ENCODE measurements at regions not wholly inside any gene's neighbourhood (a gene's known extent, or its start where the extent isn't known, plus 50 kb on each side); places are given as distances from the start of the nearest gene placed in this dataset.
A peak's percentile ranks its signal among the peaks of the same experiment; 100 is the strongest.
"Not testable (repeated sequence)": the region's sequence is repeated elsewhere in the genome, so short reads cannot be mapped to it uniquely, and the experiment has no call there.

- Histone ChIP-seq H4K20me1 (ENCODE audit: control insufficient read depth, insufficient read depth) (no peaks in the 10 kb centered on the region), H3K9me3 (replicated peaks; ENCODE audit: control insufficient read depth, insufficient read depth, low read length) (no peaks in the 10 kb centered on the region), H3K9ac (ENCODE audit: control insufficient read depth, insufficient read depth, low read length) (no peak overlapping the region), H3K36me3 (ENCODE audit: control insufficient read depth in 2 of 2, insufficient read depth in 2 of 2, low read length in 1 of 2) (no peaks in the 10 kb centered on the region), H3K79me2 (ENCODE audit: control insufficient read depth, insufficient read depth, low read length) (no peaks in the 10 kb centered on the region), H3K4me3 (no peak overlapping the region), H3K4me1 (ENCODE audit: control insufficient read depth, insufficient read depth, low read length) (no peaks in the 10 kb centered on the region), H3K27me3 (replicated peaks in 1 of 2; ENCODE audit: control insufficient read depth in 2 of 2, insufficient read depth in 2 of 2, low read length in 1 of 2) (no peaks in the 10 kb centered on the region), H3K4me2 (ENCODE audit: control insufficient read depth, insufficient read depth) (no peak overlapping the region), H2AFZ (ENCODE audit: control insufficient read depth, low read depth, low read length) (no peak overlapping the region), H3K27ac (ENCODE audit: control insufficient read depth, insufficient read depth) (no peak overlapping the region)
- ATAC-seq (no peak), DNase-seq (ENCODE audit: low read depth, low spot score) (no peak), FAIRE-seq (no peak)
- 0% methylated on average over 1 of the region's 1 CpG for WGBS (ENCODE audit: insufficient coverage, insufficient replicate concordance, low lambda C conversion rate, missing lambda C conversion rate)
- ChIA-PET SMC1A (ENCODE audit: uncharacterized antibody, unreplicated experiment) (no interaction called here), RAD21 (ENCODE audit: unreplicated experiment) (no interaction called here), POLR2A (no interaction called here), CTCF (no interaction called here)
- BruUV-seq (replicated peaks): no TSS peak
- in situ Hi-C loops (cut with MboI): no loop called here
- TF ChIP-seq TBL1XR1 (IDR thresholded peaks at IDR 0.05; ENCODE audit: low read depth, low read length) (no peak), SIN3A (IDR thresholded peaks at IDR 0.05; ENCODE audit: low read depth, low read length) (no peak), CBX5 (IDR thresholded peaks at IDR 0.05; ENCODE audit: low read depth) (no peak), WRNIP1 (IDR thresholded peaks at IDR 0.05; ENCODE audit: borderline replicate concordance, low read depth, low read length) (no peak), ZBTB40 (IDR thresholded peaks at IDR 0.05; ENCODE audit: borderline replicate concordance) (no peak), CHD4 (IDR thresholded peaks at IDR 0.05) (no peak), PAX5 (IDR thresholded peaks at IDR 0.05; ENCODE audit: borderline replicate concordance, low read depth, low read length) (no peak), SMC3 (IDR thresholded peaks at IDR 0.05; ENCODE audit: borderline replicate concordance, low read length) (no peak)
- intact Hi-C loops (cut with micrococcal nuclease; ENCODE audit: unreplicated experiment): no loop called here
These were observed 72.8 kb downstream of the TBR1 start for GRCh38 chr2:161488879-161489278.

GRCh38 chr2:161500892-161501610, 85.0 kb downstream of the TBR1 start:
- H3K27me3 ChIP-seq (replicated peaks in 1 of 2; ENCODE audit: control insufficient read depth in 2 of 2, insufficient read depth in 2 of 2, low read length in 1 of 2); H3K36me3 ChIP-seq (ENCODE audit: control insufficient read depth in 2 of 2, insufficient read depth in 2 of 2, low read length in 1 of 2); POLR2A ChIA-PET; in situ Hi-C loops (cut with MboI); BruUV-seq (replicated peaks); H3K79me2 ChIP-seq (ENCODE audit: control insufficient read depth, insufficient read depth, low read length); RAD21 ChIA-PET (ENCODE audit: unreplicated experiment); H3K9me3 ChIP-seq (replicated peaks; ENCODE audit: control insufficient read depth, insufficient read depth, low read length); CTCF ChIA-PET; H3K4me1 ChIP-seq (ENCODE audit: control insufficient read depth, insufficient read depth, low read length); SMC1A ChIA-PET (ENCODE audit: uncharacterized antibody, unreplicated experiment); H3K27ac ChIP-seq (ENCODE audit: control insufficient read depth, insufficient read depth); FAIRE-seq; H4K20me1 ChIP-seq (ENCODE audit: control insufficient read depth, insufficient read depth); H3K9ac ChIP-seq (ENCODE audit: control insufficient read depth, insufficient read depth, low read length); intact Hi-C loops (cut with micrococcal nuclease; ENCODE audit: unreplicated experiment): not testable (repeated sequence)
- WGBS (ENCODE audit: insufficient coverage, insufficient replicate concordance, low lambda C conversion rate, missing lambda C conversion rate): 2% methylated on average over 14 of the region's 15 CpGs
- Histone ChIP-seq H2AFZ (ENCODE audit: control insufficient read depth, low read depth, low read length) (peak overlapping the region; percentile 65), H3K4me3 (peak overlapping the region; percentile 48; the same call in 1 of the 2 replicates), H3K4me2 (ENCODE audit: control insufficient read depth, insufficient read depth) (peak overlapping the region; percentile 60)
- ATAC-seq (peak; percentile 65), DNase-seq (ENCODE audit: low read depth, low spot score) (peak; percentile 8)

DNA sequence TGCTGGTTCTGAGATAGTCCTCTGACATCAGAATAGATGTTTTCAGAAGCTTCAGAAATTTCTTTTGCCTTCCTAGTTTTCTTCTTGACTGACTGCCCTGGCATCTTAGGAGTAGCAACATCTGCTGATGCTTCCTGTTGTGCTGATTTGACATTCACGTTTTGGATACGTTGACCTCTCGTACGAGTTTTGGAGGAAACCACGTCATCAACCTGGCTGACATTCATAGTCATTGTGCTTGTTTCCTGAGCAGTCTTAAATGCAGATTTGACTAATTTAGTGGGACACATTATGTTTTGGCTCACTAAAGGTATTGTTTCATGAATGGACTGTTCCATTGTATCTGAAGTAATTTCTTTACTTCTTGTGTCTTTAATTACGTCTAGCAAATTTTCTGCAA, 86.2 kb downstream of the TBR1 start:
- H3K9me3 ChIP-seq (replicated peaks; ENCODE audit: control insufficient read depth, insufficient read depth, low read length); H3K4me2 ChIP-seq (ENCODE audit: control insufficient read depth, insufficient read depth); BruUV-seq (replicated peaks); FAIRE-seq; H2AFZ ChIP-seq (ENCODE audit: control insufficient read depth, low read depth, low read length); RAD21 ChIA-PET (ENCODE audit: unreplicated experiment); H3K9ac ChIP-seq (ENCODE audit: control insufficient read depth, insufficient read depth, low read length); H3K4me3 ChIP-seq; H3K36me3 ChIP-seq (ENCODE audit: control insufficient read depth in 2 of 2, insufficient read depth in 2 of 2, low read length in 1 of 2); DNase-seq (ENCODE audit: low read depth, low spot score); H4K20me1 ChIP-seq (ENCODE audit: control insufficient read depth, insufficient read depth); H3K27ac ChIP-seq (ENCODE audit: control insufficient read depth, insufficient read depth); H3K27me3 ChIP-seq (replicated peaks in 1 of 2; ENCODE audit: control insufficient read depth in 2 of 2, insufficient read depth in 2 of 2, low read length in 1 of 2); intact Hi-C loops (cut with micrococcal nuclease; ENCODE audit: unreplicated experiment); SMC1A ChIA-PET (ENCODE audit: uncharacterized antibody, unreplicated experiment); H3K79me2 ChIP-seq (ENCODE audit: control insufficient read depth, insufficient read depth, low read length); CTCF ChIA-PET; POLR2A ChIA-PET; in situ Hi-C loops (cut with MboI); H3K4me1 ChIP-seq (ENCODE audit: control insufficient read depth, insufficient read depth, low read length); ATAC-seq: not testable (repeated sequence)
- 12% methylated on average over 6 of the region's 6 CpGs for WGBS (ENCODE audit: insufficient coverage, insufficient replicate concordance, low lambda C conversion rate, missing lambda C conversion rate)

Data from GM12878 (cell line).